ENCODE measurements at regions not wholly inside any gene's neighbourhood (a gene's known extent, or its start where the extent isn't known, plus 50 kb on each side); places are given as distances from the start of the nearest gene placed in this dataset.

- no peaks in the 10 kb centered on the region for H4K20me1 ChIP-seq (replicated peaks; ENCODE audit: insufficient read depth)
- H3K79me2 ChIP-seq (replicated peaks; ENCODE audit: insufficient read depth), result no peaks in the 10 kb centered on the region
- H3K27ac ChIP-seq (ENCODE audit: low read depth), result no peak overlapping the region
- ATAC-seq (no peak), DNase-seq (ENCODE audit: low spot score) (no peak)
- no peaks in the 10 kb centered on the region for H3F3A ChIP-seq (replicated peaks; ENCODE audit: low read depth)
- H3K9me2 ChIP-seq (ENCODE audit: insufficient read depth), result peaks cover 5% of the 10 kb centered on the region; the same call in 1 of the 2 replicates
- no peaks in the 10 kb centered on the region for H3K4me1 ChIP-seq (ENCODE audit: insufficient read depth)
- TF ChIP-seq JUNB (IDR thresholded peaks at IDR 0.05; ENCODE audit: unreplicated experiment) (no peak), POLR2AphosphoS5 (IDR thresholded peaks at IDR 0.05; ENCODE audit: low read depth) (no peak), NANOG (IDR thresholded peaks at IDR 0.05; ENCODE audit: borderline replicate concordance) (no peak), STAT1 (IDR thresholded peaks at IDR 0.05; ENCODE audit: unreplicated experiment) (no peak), ETS1 (IDR thresholded peaks at IDR 0.05) (no peak), ZNF331 (CRISPR knock-in tag; IDR thresholded peaks at IDR 0.05; ENCODE audit: low read depth) (no peak), EZH2 (IDR thresholded peaks at IDR 0.05; ENCODE audit: low read depth, unreplicated experiment) (no peak), ZNF462 (CRISPR knock-in tag; IDR thresholded peaks at IDR 0.05) (no peak), CREB1 (CRISPR knock-in tag; IDR thresholded peaks at IDR 0.05; ENCODE audit: low read depth) (no peak)
- H3K4me3 ChIP-seq, result no peak overlapping the region
- Mint-ChIP-seq H3K4me3 (no peak overlapping the region), H3K27me3 (ENCODE audit: insufficient read depth, low read depth, poor library complexity) (peaks cover 4% of the 10 kb centered on the region), H3K36me3 (ENCODE audit: low read depth) (peaks cover 33% of the 10 kb centered on the region), H3K27ac (no peak overlapping the region), H3K9me3 (peaks cover 51% of the 10 kb centered on the region), H3K4me1 (peaks cover 5% of the 10 kb centered on the region; the same call in 1 of the 3 replicates)
- no peak overlapping the region for H2AFZ ChIP-seq
- H3K27me3 ChIP-seq (ENCODE audit: insufficient read depth), result no peaks in the 10 kb centered on the region
- peaks cover 10% of the 10 kb centered on the region for H3K36me3 ChIP-seq (ENCODE audit: insufficient read depth)
- no peak overlapping the region for H3K4me2 ChIP-seq
These were observed 1032.3 kb upstream of the FBXO33 start for GRCh38 chr14:40464531-40464930.

Data from GM23338 (cell line).